HG03175 (cell line): ENCODE measurements at regions not wholly inside any gene's neighbourhood (a gene's known extent, or its start where the extent isn't known, plus 50 kb on each side); places are given as distances from the start of the nearest gene placed in this dataset.

ENCODE experiments used
- ATAC-seq: cut with Tn5 transposase; IDR thresholded peaks from one replicate; pipeline ENCODE4 v1.9.1; 2021; ENCODE audit warnings: mild to moderate bottlenecking, moderate library complexity; ENCODE audit not compliant: unreplicated experiment

GRCh38 chr5:85813146-85813545 is 804.6 kb upstream of the COX7C start:
- ATAC-seq, result no peak

GRCh38 chr5:85814596-85814995 is 803.1 kb upstream of the COX7C start:
- ATAC-seq, result no peak

- no peak for ATAC-seq
Observed at GRCh38 chr5:85823462-85824426, 794.0 kb upstream of the COX7C start.

GRCh38 chr5:85838781-85839180 is 779.0 kb upstream of the COX7C start:
- ATAC-seq, result no peak

- no peak for ATAC-seq
Observed at GRCh38 chr5:85841653-85842052, 776.1 kb upstream of the COX7C start.

GRCh38 chr5:85843535-85843934 is 774.2 kb upstream of the COX7C start:
- ATAC-seq, result no peak

GRCh38 chr5:85849411-85849810 is 768.3 kb upstream of the COX7C start:
- ATAC-seq, result no peak

GRCh38 chr5:85865296-85865695 is 752.4 kb upstream of the COX7C start:
- ATAC-seq, result no peak

GRCh38 chr5:85868070-85868469 is 749.7 kb upstream of the COX7C start:
- ATAC-seq, result no peak

- ATAC-seq, result no peak
Observed at GRCh38 chr5:85893996-85894395, 723.7 kb upstream of the COX7C start.

GRCh38 chr5:85896514-85896913 is 721.2 kb upstream of the COX7C start:
- no peak for ATAC-seq

- ATAC-seq, result no peak
Observed at GRCh38 chr5:85906460-85906859, 711.3 kb upstream of the COX7C start.

GRCh38 chr5:85910335-85910734 is 707.4 kb upstream of the COX7C start:
- no peak for ATAC-seq

- ATAC-seq, result no peak
Observed at GRCh38 chr5:85920984-85921383, 696.8 kb upstream of the COX7C start.

GRCh38 chr5:85921590-85921989 is 696.2 kb upstream of the COX7C start:
- no peak for ATAC-seq

GRCh38 chr5:85927632-85928031 is 690.1 kb upstream of the COX7C start:
- ATAC-seq, result no peak

GRCh38 chr5:85929713-85930112 is 688.0 kb upstream of the COX7C start:
- ATAC-seq, result no peak

GRCh38 chr5:85931220-85931619 is 686.5 kb upstream of the COX7C start:
- ATAC-seq, result no peak

- no peak for ATAC-seq
Observed at GRCh38 chr5:85938201-85938600, 679.5 kb upstream of the COX7C start.

GRCh38 chr5:85951707-85952210 is 666.0 kb upstream of the COX7C start:
- ATAC-seq, result no peak

- ATAC-seq, result no peak
Observed at GRCh38 chr5:85952680-85953079, 665.1 kb upstream of the COX7C start.

- ATAC-seq, result no peak
Observed at GRCh38 chr5:85967681-85968080, 650.1 kb upstream of the COX7C start.
